H1 (cell line): ENCODE measurements at regions not wholly inside any gene's neighbourhood (a gene's known extent, or its start where the extent isn't known, plus 50 kb on each side); places are given as distances from the start of the nearest gene placed in this dataset.

Source experiments
- CTCF ChIA-PET: fragments of 300-600 bp; sonication (Branson Sonifier 250); formaldehyde crosslinking; loops from one replicate; lab custom pipeline; 2021; ENCODE audit not compliant: partially characterized antibody; lab: Charles Lee
- POLR2A ChIA-PET: fragments of 300-600 bp; sonication (Branson Sonifier 250); formaldehyde crosslinking; loops from one replicate; lab custom pipeline; 2021; ENCODE audit warnings: inconsistent platforms; ENCODE audit not compliant: partially characterized antibody; lab: Charles Lee
- DNase-seq, 2 experiments: peaks; one replicate each; pipeline versions ENCODE4 v3.0.0 to v3.0.0-alpha.2; 2010 to 2022; ENCODE audit warnings: low spot score in 2 of 2, low read depth in 1 of 2, mixed read lengths in 1 of 2
- FAIRE-seq: peaks from 2 replicates; lab custom pipeline; 2011; peaks lifted over from hg19 to GRCh38; lab: Jason Lieb, UNC
- H2AFZ ChIP-seq: 2 replicates; pipeline ENCODE4 v1.8.1; 2012; ENCODE audit warnings: low read length, inconsistent platforms
- H2AK5ac ChIP-seq: 2 replicates; pipeline ENCODE4 v1.6.1; 2013; ENCODE audit warnings: low read depth, low read length
- H2BK120ac ChIP-seq: replicated peaks from 2 replicates; pipeline ENCODE3; 2013; ENCODE audit warnings: low read depth, low read length, inconsistent platforms
- H2BK12ac ChIP-seq: 2 replicates; pipeline ENCODE4 v1.6.1; 2013; ENCODE audit warnings: low read depth, low read length
- H2BK15ac ChIP-seq: 2 replicates; pipeline ENCODE4 v1.6.1; 2013; ENCODE audit warnings: low read length
- H2BK20ac ChIP-seq: 2 replicates; pipeline ENCODE4 v1.6.1; 2013; ENCODE audit warnings: low read length
- H2BK5ac ChIP-seq: 2 replicates; pipeline ENCODE4 v1.6.1; 2013; ENCODE audit warnings: low read depth, low read length
- H3K14ac ChIP-seq: 2 replicates; pipeline ENCODE4 v1.6.1; 2013; ENCODE audit warnings: inconsistent platforms; ENCODE audit not compliant: insufficient read length
- H3K18ac ChIP-seq: 2 replicates; pipeline ENCODE4 v1.6.1; 2013; ENCODE audit warnings: low read length; ENCODE audit errors: extremely low read depth
- H3K23ac ChIP-seq: 2 replicates; pipeline ENCODE4 v1.6.1; 2013; ENCODE audit warnings: inconsistent platforms; ENCODE audit not compliant: insufficient read length
- H3K23me2 ChIP-seq: 2 replicates; pipeline ENCODE4 v1.6.1; 2013; ENCODE audit warnings: low read depth, low read length
- H3K27ac ChIP-seq: 2 replicates; pipeline ENCODE4 v1.6.1; 2011; ENCODE audit warnings: low read depth, low read length, inconsistent platforms
- H3K27me3 ChIP-seq, 4 experiments: replicated peaks in 1 of 4; 1 replicate in 1 of 4; 2 replicates in 3 of 4; pipeline versions ENCODE4 v1.6.1 to v1.8.1; 2011 to 2013; ENCODE audit warnings: low read length in 3 of 4, mild to moderate bottlenecking in 3 of 4, inconsistent platforms in 2 of 4, mixed read lengths in 2 of 4, moderate library complexity in 1 of 4; ENCODE audit not compliant: control insufficient read depth in 3 of 4, insufficient read depth in 3 of 4; ENCODE audit errors: extremely low read depth in 1 of 4
- H3K36me3 ChIP-seq, 4 experiments: 2 replicates each; pipeline versions ENCODE4 v1.6.1 to v1.8.1; 2011 to 2013; ENCODE audit warnings: mild to moderate bottlenecking in 4 of 4, low read length in 3 of 4, moderate library complexity in 2 of 4, control low read depth in 1 of 4, inconsistent platforms in 1 of 4; ENCODE audit not compliant: insufficient read depth in 4 of 4, control insufficient read depth in 2 of 4
- H3K4ac ChIP-seq: replicated peaks from 2 replicates; pipeline ENCODE3; 2013; ENCODE audit warnings: low read length, low read depth, mixed read lengths, inconsistent platforms; ENCODE audit not compliant: insufficient read length
- H3K4me1 ChIP-seq, 4 experiments: replicated peaks in 1 of 4; 1 replicate in 1 of 4; 2 replicates in 3 of 4; pipeline versions ENCODE4 v1.6.1 to v1.8.1; 2011 to 2013; ENCODE audit warnings: low read length in 3 of 4, inconsistent platforms in 2 of 4, mixed read lengths in 1 of 4; ENCODE audit not compliant: insufficient read depth in 4 of 4, control insufficient read depth in 3 of 4
- H3K4me2 ChIP-seq, 2 experiments: 2 replicates each; pipeline versions ENCODE4 v1.6.1 to v1.8.1; 2011 to 2013; ENCODE audit warnings: low read depth in 2 of 2, low read length in 2 of 2, control low read depth in 1 of 2, inconsistent platforms in 1 of 2, mild to moderate bottlenecking in 1 of 2; ENCODE audit not compliant: insufficient read depth in 1 of 2
- H3K4me3 ChIP-seq, 4 experiments: fragments of 200-600, 300-600 bp in 1 of 4; sonication (generic), shearing (Covaris generic), sonication (Bioruptor Twin) in 1 of 4; 2 replicates each; pipeline versions ENCODE4 v1.5.1 to v1.8.1; 2011 to 2016; ENCODE audit warnings: low read length in 4 of 4, low read depth in 3 of 4, control low read depth in 2 of 4, inconsistent platforms in 2 of 4, mild to moderate bottlenecking in 2 of 4, mixed read lengths in 1 of 4, moderate library complexity in 1 of 4; ENCODE audit not compliant: insufficient read depth in 2 of 4; ENCODE audit errors: extremely low read depth in 1 of 4
- H3K56ac ChIP-seq: replicated peaks from 2 replicates; pipeline ENCODE3; 2013; ENCODE audit warnings: low read depth, mild to moderate bottlenecking, mixed read lengths, low read length, inconsistent platforms; ENCODE audit not compliant: insufficient read length
- H3K79me1 ChIP-seq: 2 replicates; pipeline ENCODE4 v1.6.1; 2013; ENCODE audit warnings: low read depth, low read length, control low read depth
- H3K79me2 ChIP-seq, 2 experiments: 2 replicates each; pipeline versions ENCODE4 v1.6.1 to v1.8.1; 2012 to 2013; ENCODE audit warnings: low read length in 2 of 2, mild to moderate bottlenecking in 2 of 2, inconsistent platforms in 1 of 2; ENCODE audit not compliant: insufficient read depth in 2 of 2, control insufficient read depth in 1 of 2
- H3K9ac ChIP-seq, 4 experiments: replicated peaks in 1 of 4; 1 replicate in 1 of 4; 2 replicates in 3 of 4; pipeline versions ENCODE4 v1.6.1 to v1.8.1; 2011 to 2013; ENCODE audit warnings: low read depth in 3 of 4, low read length in 3 of 4, control low read depth in 2 of 4, mild to moderate bottlenecking in 2 of 4, moderate library complexity in 2 of 4, inconsistent platforms in 1 of 4; ENCODE audit errors: extremely low read depth in 1 of 4
- H3K9me3 ChIP-seq, 2 experiments: 2 replicates each; pipeline versions ENCODE4 v1.6.1 to v1.8.1; 2012 to 2013; ENCODE audit warnings: mild to moderate bottlenecking in 2 of 2, moderate library complexity in 2 of 2, control low read depth in 1 of 2, inconsistent platforms in 1 of 2, low read depth in 1 of 2, low read length in 1 of 2, mixed read lengths in 1 of 2; ENCODE audit not compliant: insufficient read depth in 2 of 2
- H4K20me1 ChIP-seq, 2 experiments: replicated peaks in 1 of 2; 2 replicates each; pipeline versions ENCODE3 to v1.8.1; 2011 to 2013; ENCODE audit warnings: inconsistent platforms in 2 of 2, low read length in 2 of 2, mild to moderate bottlenecking in 1 of 2; ENCODE audit not compliant: insufficient read depth in 2 of 2, control insufficient read depth in 1 of 2
- H4K5ac ChIP-seq: 2 replicates; pipeline ENCODE4 v1.6.1; 2013; ENCODE audit warnings: low read length, low read depth, mixed read lengths, inconsistent platforms; ENCODE audit not compliant: insufficient read length
- H4K8ac ChIP-seq: 2 replicates; pipeline ENCODE4 v1.8.0; 2013; ENCODE audit warnings: mild to moderate bottlenecking, moderate library complexity, low read length, inconsistent platforms; ENCODE audit not compliant: insufficient read depth; ENCODE audit errors: extremely low read depth
- H4K91ac ChIP-seq: replicated peaks from 2 replicates; pipeline ENCODE3; 2013; ENCODE audit warnings: low read length, mixed read lengths, inconsistent platforms; ENCODE audit not compliant: insufficient read length
- BACH1 ChIP-seq: IDR thresholded peaks from 2 replicates; pipeline ENCODE4 v1.6.1; 2012; ENCODE audit warnings: low read length, improper control_type of control experiment
- BCL11A ChIP-seq, 2 experiments: IDR thresholded peaks; one replicate each; pipeline ENCODE4 v1.6.1; 2011; ENCODE audit warnings: low read depth in 2 of 2, low read length in 2 of 2, mild to moderate bottlenecking in 2 of 2
- CBX8 ChIP-seq: fragments of 300-800, 300-1000 bp; sonication (generic); IDR thresholded peaks from 2 replicates; pipeline ENCODE4 v1.7.1; 2016; ENCODE audit warnings: low read depth, low read length, borderline replicate concordance
- CHD2 ChIP-seq: IDR thresholded peaks from 2 replicates; pipeline ENCODE4 v1.6.1; 2012; ENCODE audit warnings: low read length, improper control_type of control experiment
- EP300 ChIP-seq, 2 experiments: IDR thresholded peaks; 1 replicate in 1 of 2; 2 replicates in 1 of 2; pipeline ENCODE4 v1.6.1; 2011 to 2012; ENCODE audit warnings: low read depth in 2 of 2, low read length in 2 of 2, mild to moderate bottlenecking in 2 of 2, borderline replicate concordance in 1 of 2, inconsistent platforms in 1 of 2, moderate library complexity in 1 of 2
- KDM5A ChIP-seq: fragments of 200-600 bp; IDR thresholded peaks from 2 replicates; pipeline ENCODE4 v1.7.1; 2012; ENCODE audit warnings: mild to moderate bottlenecking, low read length, inconsistent platforms, mixed read lengths
- NRF1 ChIP-seq: IDR thresholded peaks from 2 replicates; pipeline ENCODE4 v1.6.1; 2011; ENCODE audit warnings: mild to moderate bottlenecking, low read depth, low read length, improper control_type of control experiment
- RXRA ChIP-seq: IDR thresholded peaks from 2 replicates; pipeline ENCODE4 v1.6.1; 2011; ENCODE audit warnings: low read depth, mild to moderate bottlenecking, low read length, moderate library complexity; ENCODE audit not compliant: insufficient read depth
- SP1 ChIP-seq: IDR thresholded peaks from 2 replicates; pipeline ENCODE4 v1.6.1; 2011; ENCODE audit warnings: low read depth, low read length
- SP2 ChIP-seq: IDR thresholded peaks from 2 replicates; pipeline ENCODE4 v1.6.1; 2012; ENCODE audit warnings: mild to moderate bottlenecking, low read length, inconsistent platforms
- TAF1 ChIP-seq: IDR thresholded peaks from 2 replicates; pipeline ENCODE4 v1.6.1; 2011; ENCODE audit warnings: mild to moderate bottlenecking, low read depth, low read length
- TEAD4 ChIP-seq: IDR thresholded peaks from 2 replicates; pipeline ENCODE4 v1.6.1; 2012; ENCODE audit warnings: low read depth, low read length, inconsistent platforms, mixed read lengths
- WGBS, 2 experiments: shearing (Covaris generic) in 1 of 2; methylation state at CpG; one replicate each; pipeline versions ENCODE4 v1.1.6 to v1.1.7; 2013 to 2015; ENCODE audit warnings: low lambda C conversion rate in 2 of 2, mixed read lengths in 2 of 2, inconsistent platforms in 1 of 2, low coverage in 1 of 2, missing lambda C conversion rate in 1 of 2; ENCODE audit not compliant: insufficient replicate concordance in 2 of 2, insufficient coverage in 1 of 2, insufficient read length in 1 of 2; ENCODE audit errors: extremely low coverage in 1 of 2, missing lambda C conversion rate in 1 of 2; 5-methylcytosine and 5-hydroxymethylcytosine counted together
- TF ChIP-seq, protein P1 (sequence below), 3 experiments: IDR thresholded peaks; 1 replicate in 2 of 3; 2 replicates in 1 of 3; pipeline versions ENCODE4 v1.5.1 to v1.6.1; 2011; ENCODE audit warnings: low read length in 3 of 3, mild to moderate bottlenecking in 3 of 3, inconsistent platforms in 2 of 3, low read depth in 1 of 3, moderate library complexity in 1 of 3; ENCODE audit not compliant: insufficient read depth in 1 of 3; ENCODE audit errors: control extremely low read depth in 1 of 3

DNA sequence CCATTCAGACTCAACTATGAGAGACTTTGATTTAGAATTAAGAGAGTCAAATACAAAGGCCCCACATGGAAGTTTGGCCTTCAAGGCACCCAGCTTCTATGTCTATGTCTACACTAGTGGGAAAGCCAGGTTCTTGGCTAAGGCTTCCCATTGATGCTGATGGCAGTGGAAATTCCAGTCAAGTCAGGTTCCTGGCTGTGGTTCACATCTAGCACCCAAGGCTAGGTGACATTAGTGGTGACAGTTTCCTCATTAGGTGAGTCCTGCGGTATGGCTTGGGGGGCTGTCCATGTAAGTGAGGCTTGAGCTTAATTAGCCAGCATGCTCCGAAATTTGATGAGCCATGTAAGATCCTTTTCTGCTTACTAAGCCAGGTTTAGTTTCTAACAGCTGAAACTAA lies 460.9 kb downstream of the RMST start:
- no peak overlapping the region for H2BK12ac ChIP-seq
- H3K9me3 ChIP-seq: no peaks in the 10 kb centered on the region
- no peaks in the 10 kb centered on the region for H3K23me2 ChIP-seq
- WGBS, 2 experiments: 100% methylated on average over 2 of the region's 2 CpGs; no CpG with 5 or more reads in 1 of the 2 experiments
- H2BK20ac ChIP-seq: no peak overlapping the region
- H3K36me3 ChIP-seq: no peaks in the 10 kb centered on the region
- no peak overlapping the region for H3K18ac ChIP-seq
- no peak overlapping the region for H3K4ac ChIP-seq
- no peak overlapping the region for H2BK5ac ChIP-seq
- H2AK5ac ChIP-seq: no peak overlapping the region
- FAIRE-seq (no peak), DNase-seq (no peak)
- no peak overlapping the region for H3K23ac ChIP-seq
- H3K4me1 ChIP-seq: no peaks in the 10 kb centered on the region
- H3K4me2 ChIP-seq: no peak overlapping the region
- no peaks in the 10 kb centered on the region for H3K79me2 ChIP-seq
- no peaks in the 10 kb centered on the region for H3K79me1 ChIP-seq
- H4K8ac ChIP-seq: no peak overlapping the region
- no peak overlapping the region for H2BK15ac ChIP-seq
- H3K9ac ChIP-seq: no peak overlapping the region
- no peak overlapping the region for H3K56ac ChIP-seq
- H4K91ac ChIP-seq: no peak overlapping the region
- H3K27me3 ChIP-seq: no peaks in the 10 kb centered on the region
- no peak overlapping the region for H3K14ac ChIP-seq
- no peak overlapping the region for H3K27ac ChIP-seq
- no peak overlapping the region for H2BK120ac ChIP-seq
- no peak overlapping the region for H4K5ac ChIP-seq
- no peaks in the 10 kb centered on the region for H4K20me1 ChIP-seq
- H2AFZ ChIP-seq: no peak overlapping the region
- CTCF ChIA-PET: interaction anchor here (2.6 kb wide), 1 partner anchor 37 kb away, joined by 7 read pairs; no protein-coding TSS in a partner anchor
- H3K4me3 ChIP-seq: no peak overlapping the region
- POLR2A ChIA-PET: no interaction called here
- TF ChIP-seq EP300 (IDR thresholded peaks at IDR 0.05; ENCODE audit: borderline replicate concordance in 1 of 2, low read depth in 2 of 2, low read length in 2 of 2): no peak
- no peak for TF ChIP-seq SP2
- TF ChIP-seq, protein P1, sequence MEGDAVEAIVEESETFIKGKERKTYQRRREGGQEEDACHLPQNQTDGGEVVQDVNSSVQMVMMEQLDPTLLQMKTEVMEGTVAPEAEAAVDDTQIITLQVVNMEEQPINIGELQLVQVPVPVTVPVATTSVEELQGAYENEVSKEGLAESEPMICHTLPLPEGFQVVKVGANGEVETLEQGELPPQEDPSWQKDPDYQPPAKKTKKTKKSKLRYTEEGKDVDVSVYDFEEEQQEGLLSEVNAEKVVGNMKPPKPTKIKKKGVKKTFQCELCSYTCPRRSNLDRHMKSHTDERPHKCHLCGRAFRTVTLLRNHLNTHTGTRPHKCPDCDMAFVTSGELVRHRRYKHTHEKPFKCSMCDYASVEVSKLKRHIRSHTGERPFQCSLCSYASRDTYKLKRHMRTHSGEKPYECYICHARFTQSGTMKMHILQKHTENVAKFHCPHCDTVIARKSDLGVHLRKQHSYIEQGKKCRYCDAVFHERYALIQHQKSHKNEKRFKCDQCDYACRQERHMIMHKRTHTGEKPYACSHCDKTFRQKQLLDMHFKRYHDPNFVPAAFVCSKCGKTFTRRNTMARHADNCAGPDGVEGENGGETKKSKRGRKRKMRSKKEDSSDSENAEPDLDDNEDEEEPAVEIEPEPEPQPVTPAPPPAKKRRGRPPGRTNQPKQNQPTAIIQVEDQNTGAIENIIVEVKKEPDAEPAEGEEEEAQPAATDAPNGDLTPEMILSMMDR (IDR thresholded peaks at IDR 0.05; ENCODE audit: control extremely low read depth in 1 of 3, insufficient read depth in 1 of 3, low read depth in 1 of 3, low read length in 3 of 3): no peak
- no peak for TF ChIP-seq CBX8
- no peak for TF ChIP-seq NRF1
- no peak for TF ChIP-seq KDM5A
- no peak for TF ChIP-seq TAF1
- TF ChIP-seq SP1: no peak
- TF ChIP-seq TEAD4: no peak
- TF ChIP-seq RXRA: no peak
- TF ChIP-seq CHD2: no peak
- no peak for TF ChIP-seq BCL11A (IDR thresholded peaks at IDR 0.05; ENCODE audit: low read depth in 2 of 2, low read length in 2 of 2)
- no peak for TF ChIP-seq BACH1
